Activated naive CD4-positive, alpha-beta T cell treated with anti-CD3 and anti-CD28 coated beads, Interleukin-2, amount 50 U/mL, for 24 hours (primary cell): ENCODE measurements at regions not wholly inside any gene's neighbourhood (a gene's known extent, or its start where the extent isn't known, plus 50 kb on each side); places are given as distances from the start of the nearest gene placed in this dataset.
"Not testable (repeated sequence)": the region's sequence is repeated elsewhere in the genome, so short reads cannot be mapped to it uniquely, and the experiment has no call there.

ENCODE experiments used
- H3K27ac Mint-ChIP-seq: one replicate; pipeline ENCODE4 v1.8.0; 2021; ENCODE audit warnings: mild to moderate bottlenecking, mixed read lengths
- H3K27me3 Mint-ChIP-seq: one replicate; pipeline ENCODE4 v1.8.0; 2021; ENCODE audit warnings: mixed read lengths
- H3K36me3 Mint-ChIP-seq: one replicate; pipeline ENCODE4 v1.8.0; 2021; ENCODE audit warnings: mixed read lengths
- H3K4me1 Mint-ChIP-seq: one replicate; pipeline ENCODE4 v1.8.0; 2021; ENCODE audit warnings: mixed read lengths
- H3K4me3 Mint-ChIP-seq: one replicate; pipeline ENCODE4 v1.8.0; 2021; ENCODE audit warnings: mild to moderate bottlenecking, mixed read lengths
- H3K9me3 Mint-ChIP-seq: one replicate; pipeline ENCODE4 v1.8.0; 2021; ENCODE audit warnings: mixed read lengths

- not testable (repeated sequence) for H3K4me1 Mint-ChIP-seq, H3K9me3 Mint-ChIP-seq, H3K4me3 Mint-ChIP-seq, H3K36me3 Mint-ChIP-seq
- Mint-ChIP-seq H3K27ac (peak overlapping the region; percentile 51), H3K27me3 (peaks cover 10% of the 10 kb centered on the region)
Observed at GRCh38 chr3:195999176-195999575, 82.7 kb downstream of the TFRC start.

GRCh38 chr3:195996314-195996713 is 85.6 kb downstream of the TFRC start:
- H3K4me3 Mint-ChIP-seq, H3K4me1 Mint-ChIP-seq, H3K36me3 Mint-ChIP-seq, H3K27me3 Mint-ChIP-seq, H3K9me3 Mint-ChIP-seq, H3K27ac Mint-ChIP-seq: not testable (repeated sequence)

DNA sequence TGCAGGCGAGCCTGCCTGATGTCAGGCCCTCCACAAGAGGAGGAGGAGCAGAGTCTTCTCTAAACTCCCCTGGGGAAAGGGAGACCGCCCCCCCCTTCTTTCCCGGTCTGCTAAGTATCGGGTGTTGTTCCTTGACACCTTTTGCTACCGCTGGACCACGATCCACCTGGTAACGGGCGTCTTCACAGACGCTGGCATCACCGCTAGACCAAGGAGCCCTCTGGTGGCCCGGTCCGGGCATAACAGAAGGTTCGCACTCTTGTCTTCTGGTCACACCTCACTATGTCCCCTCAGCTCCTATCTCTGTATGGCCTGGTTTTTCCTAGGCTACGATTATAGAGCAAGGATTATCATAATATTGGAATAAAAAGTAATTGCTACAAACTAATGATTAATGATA is 86.0 kb upstream of the TNK2 start:
- H3K9me3 Mint-ChIP-seq, H3K4me1 Mint-ChIP-seq, H3K4me3 Mint-ChIP-seq, H3K27me3 Mint-ChIP-seq, H3K36me3 Mint-ChIP-seq, H3K27ac Mint-ChIP-seq: not testable (repeated sequence)

GRCh38 chr3:195993671-195994070 is 85.3 kb upstream of the TNK2 start:
- not testable (repeated sequence) for H3K4me3 Mint-ChIP-seq, H3K9me3 Mint-ChIP-seq, H3K36me3 Mint-ChIP-seq, H3K27ac Mint-ChIP-seq, H3K4me1 Mint-ChIP-seq, H3K27me3 Mint-ChIP-seq

DNA sequence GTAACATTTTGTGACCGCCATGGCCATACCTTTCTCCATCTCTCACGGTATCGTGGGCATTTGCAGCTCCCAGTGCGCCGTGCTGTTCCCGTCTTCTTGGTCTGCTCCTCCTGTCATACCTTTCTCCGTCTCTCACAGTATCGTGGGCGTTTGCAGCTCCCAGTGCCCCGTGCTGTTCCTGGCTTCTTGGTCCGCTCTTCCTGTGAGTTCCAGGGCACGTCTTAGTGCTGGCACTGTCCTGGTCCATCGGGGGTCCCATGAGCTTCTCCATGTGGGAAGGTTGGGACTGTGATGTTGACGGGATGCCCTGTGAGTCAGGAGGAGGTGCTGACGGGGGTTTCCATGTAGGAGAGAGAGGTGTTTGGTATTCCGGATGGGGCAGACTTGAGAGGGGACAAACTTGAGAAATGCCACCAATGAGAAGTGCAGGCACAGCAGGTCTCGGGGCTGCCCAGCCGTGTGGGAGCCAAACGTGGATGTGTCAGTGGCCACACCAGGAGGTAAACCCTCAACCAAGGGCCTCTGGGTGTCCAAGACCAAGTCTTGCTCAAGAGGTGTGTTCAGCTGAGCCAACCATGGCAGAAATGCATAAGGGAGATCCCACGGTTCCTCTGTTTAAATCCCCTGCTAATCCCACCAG is 84.7 kb upstream of the TNK2 start:
- H3K4me1 Mint-ChIP-seq, result peaks cover 12% of the 10 kb centered on the region
- H3K27ac Mint-ChIP-seq, H3K36me3 Mint-ChIP-seq, H3K4me3 Mint-ChIP-seq, H3K9me3 Mint-ChIP-seq, H3K27me3 Mint-ChIP-seq: not testable (repeated sequence)

GRCh38 chr3:195991986-195992385 is 83.6 kb upstream of the TNK2 start:
- not testable (repeated sequence) for H3K36me3 Mint-ChIP-seq, H3K27ac Mint-ChIP-seq, H3K9me3 Mint-ChIP-seq, H3K4me3 Mint-ChIP-seq, H3K27me3 Mint-ChIP-seq
- H3K4me1 Mint-ChIP-seq, result peaks cover 12% of the 10 kb centered on the region

GRCh38 chr3:195991243-195991642 is 82.9 kb upstream of the TNK2 start:
- peak overlapping the region; percentile 84 for H3K27ac Mint-ChIP-seq
- H3K36me3 Mint-ChIP-seq, result not testable (repeated sequence)
- peaks cover 12% of the 10 kb centered on the region for H3K4me1 Mint-ChIP-seq

GRCh38 chr3:195990841-195991174 is 82.5 kb upstream of the TNK2 start:
- H3K27me3 Mint-ChIP-seq, H3K9me3 Mint-ChIP-seq, H3K36me3 Mint-ChIP-seq: not testable (repeated sequence)
- Mint-ChIP-seq H3K4me3 (peak overlapping the region; percentile 83), H3K27ac (peak overlapping the region; percentile 84), H3K4me1 (peaks cover 12% of the 10 kb centered on the region)

More at GRCh38 chr3:195991243-195991642, 82.9 kb upstream of the TNK2 start:
- H3K4me3 Mint-ChIP-seq, result peak overlapping the region; percentile 83
- H3K9me3 Mint-ChIP-seq, H3K27me3 Mint-ChIP-seq: not testable (repeated sequence)

DNA sequence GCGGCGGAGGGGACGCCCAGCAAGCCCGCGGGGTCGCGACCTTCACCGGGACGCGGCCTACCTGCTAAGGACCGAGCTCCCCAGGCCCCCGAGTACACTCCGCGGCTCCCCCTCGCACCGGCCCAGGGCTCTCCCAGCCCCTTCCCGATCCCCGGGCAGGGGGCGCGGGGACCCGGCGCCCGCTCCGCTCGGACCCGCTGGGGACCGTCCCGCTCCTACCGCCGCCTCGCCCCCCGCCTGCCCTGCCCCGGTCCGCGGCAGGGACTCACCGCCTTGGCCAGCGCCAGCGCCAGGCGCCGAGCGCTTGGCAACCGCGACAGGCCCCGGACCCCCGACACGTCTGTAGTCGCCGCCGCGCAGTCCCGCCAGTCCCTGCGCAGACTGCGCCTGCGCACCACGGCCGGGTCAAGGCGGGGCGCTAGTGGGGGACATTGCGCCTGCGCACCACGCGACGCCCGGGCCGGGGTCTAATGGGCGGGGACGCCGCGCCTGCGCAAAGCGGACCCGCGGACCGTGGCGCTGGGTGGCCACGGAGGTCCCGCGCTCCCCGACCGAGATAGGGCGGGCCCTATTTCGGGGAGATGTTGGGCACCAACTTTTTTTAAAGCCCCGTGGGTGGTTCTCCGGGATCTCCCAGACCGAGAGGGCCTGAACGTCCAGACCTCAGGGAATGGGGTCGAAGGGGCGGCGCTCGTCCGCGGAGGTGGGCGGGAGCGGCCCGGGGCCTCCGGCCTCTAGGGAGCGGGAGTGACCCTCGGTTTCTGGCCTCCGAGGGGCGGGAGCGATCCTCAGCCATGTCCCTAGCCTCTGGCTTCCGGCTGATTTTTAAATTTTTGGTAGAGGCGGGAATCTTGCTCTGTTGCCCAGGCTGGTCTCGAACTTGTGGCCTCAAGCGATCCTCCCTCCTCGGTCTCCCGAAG is 81.8 kb upstream of the TNK2 start:
- Mint-ChIP-seq H3K4me1 (peaks cover 12% of the 10 kb centered on the region), H3K4me3 (peak overlapping the region; percentile 83), H3K27ac (peak overlapping the region; percentile 84)
- H3K9me3 Mint-ChIP-seq, H3K36me3 Mint-ChIP-seq, H3K27me3 Mint-ChIP-seq: not testable (repeated sequence)

GRCh38 chr3:195989197-195989920 is 81.0 kb upstream of the TNK2 start:
- Mint-ChIP-seq H3K4me1 (peaks cover 12% of the 10 kb centered on the region), H3K4me3 (peak overlapping the region; percentile 60)
- not testable (repeated sequence) for H3K9me3 Mint-ChIP-seq, H3K27me3 Mint-ChIP-seq, H3K27ac Mint-ChIP-seq, H3K36me3 Mint-ChIP-seq

- H3K9me3 Mint-ChIP-seq, H3K27me3 Mint-ChIP-seq, H3K36me3 Mint-ChIP-seq: not testable (repeated sequence)
- peak overlapping the region; percentile 23 for H3K27ac Mint-ChIP-seq
- peak overlapping the region; percentile 60 for H3K4me3 Mint-ChIP-seq
- H3K4me1 Mint-ChIP-seq, result peaks cover 12% of the 10 kb centered on the region
Observed at GRCh38 chr3:195988764-195989163, 80.4 kb upstream of the TNK2 start.

GRCh38 chr3:195987001-195987400 is 78.7 kb upstream of the TNK2 start:
- H3K36me3 Mint-ChIP-seq, H3K27me3 Mint-ChIP-seq, H3K4me3 Mint-ChIP-seq, H3K27ac Mint-ChIP-seq, H3K9me3 Mint-ChIP-seq: not testable (repeated sequence)
- H3K4me1 Mint-ChIP-seq, result peaks cover 12% of the 10 kb centered on the region

GRCh38 chr3:195986576-195986975 is 78.2 kb upstream of the TNK2 start:
- not testable (repeated sequence) for H3K4me3 Mint-ChIP-seq, H3K9me3 Mint-ChIP-seq, H3K36me3 Mint-ChIP-seq, H3K27ac Mint-ChIP-seq, H3K27me3 Mint-ChIP-seq
- peaks cover 12% of the 10 kb centered on the region for H3K4me1 Mint-ChIP-seq

DNA sequence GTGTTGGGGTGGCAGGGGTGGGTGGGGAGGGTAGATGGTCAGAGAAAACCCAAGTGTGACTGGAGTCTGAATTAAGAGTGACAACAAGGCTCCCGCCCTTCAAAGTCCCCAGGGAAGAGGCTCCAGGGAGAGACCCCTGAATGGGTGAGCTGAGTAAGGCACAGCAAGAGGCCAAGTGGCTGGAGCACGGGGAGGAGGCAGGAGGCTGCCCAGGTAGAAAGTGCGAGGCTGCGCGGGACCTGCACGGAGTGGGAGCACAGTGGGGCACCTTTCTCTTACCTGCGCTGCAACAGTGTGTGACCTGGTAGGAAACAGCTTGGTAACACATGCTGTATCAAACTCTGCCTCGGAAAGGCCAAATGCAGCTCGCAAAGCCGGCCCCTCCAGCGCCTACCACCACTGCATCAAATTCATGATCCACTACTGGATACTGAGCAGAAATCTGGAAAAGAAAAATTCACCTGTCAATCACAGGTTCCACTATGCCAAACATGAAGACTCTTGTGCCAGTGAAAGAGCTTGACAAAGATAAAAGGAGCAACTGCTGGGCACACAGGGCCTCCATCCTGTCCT is 77.1 kb upstream of the TNK2 start:
- not testable (repeated sequence) for H3K4me3 Mint-ChIP-seq, H3K9me3 Mint-ChIP-seq, H3K27ac Mint-ChIP-seq, H3K27me3 Mint-ChIP-seq, H3K4me1 Mint-ChIP-seq, H3K36me3 Mint-ChIP-seq

DNA sequence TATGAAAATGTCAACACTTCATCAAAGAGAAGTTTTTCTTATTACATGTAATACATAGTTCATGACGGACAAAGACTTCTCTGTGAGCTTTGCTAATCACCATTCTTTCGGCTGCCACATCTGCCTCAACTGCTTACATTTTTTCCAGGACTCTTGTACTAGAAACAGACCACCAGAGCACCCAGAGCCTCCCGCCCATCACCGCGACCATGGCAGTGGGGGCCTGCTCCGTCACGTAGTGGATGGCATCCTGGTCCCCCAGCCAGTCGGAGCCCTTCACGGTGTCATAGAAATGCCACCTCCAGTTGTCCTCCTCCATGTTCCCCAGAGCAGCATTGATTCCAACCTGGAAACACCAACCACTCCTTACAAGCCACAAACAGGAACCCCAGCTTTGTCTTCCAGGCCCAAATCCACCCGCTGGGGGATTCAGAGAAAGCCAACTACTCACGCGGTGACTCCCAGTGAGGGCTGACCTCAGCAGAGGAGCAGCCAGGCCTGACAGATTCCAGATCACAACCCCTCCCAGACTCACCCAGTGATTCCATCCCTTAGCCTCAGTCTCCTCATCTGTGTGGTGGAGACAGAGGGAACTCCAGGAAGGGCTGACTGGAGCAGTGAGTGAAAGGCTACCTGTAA is 76.2 kb upstream of the TNK2 start:
- not testable (repeated sequence) for H3K9me3 Mint-ChIP-seq, H3K4me1 Mint-ChIP-seq, H3K27ac Mint-ChIP-seq, H3K27me3 Mint-ChIP-seq, H3K36me3 Mint-ChIP-seq, H3K4me3 Mint-ChIP-seq

GRCh38 chr3:195983880-195984279 is 75.5 kb upstream of the TNK2 start:
- not testable (repeated sequence) for H3K4me3 Mint-ChIP-seq, H3K27ac Mint-ChIP-seq, H3K27me3 Mint-ChIP-seq, H3K4me1 Mint-ChIP-seq, H3K36me3 Mint-ChIP-seq, H3K9me3 Mint-ChIP-seq
